ENCODE measurements at regions not wholly inside any gene's neighbourhood (a gene's known extent, or its start where the extent isn't known, plus 50 kb on each side); places are given as distances from the start of the nearest gene placed in this dataset.

DNA sequence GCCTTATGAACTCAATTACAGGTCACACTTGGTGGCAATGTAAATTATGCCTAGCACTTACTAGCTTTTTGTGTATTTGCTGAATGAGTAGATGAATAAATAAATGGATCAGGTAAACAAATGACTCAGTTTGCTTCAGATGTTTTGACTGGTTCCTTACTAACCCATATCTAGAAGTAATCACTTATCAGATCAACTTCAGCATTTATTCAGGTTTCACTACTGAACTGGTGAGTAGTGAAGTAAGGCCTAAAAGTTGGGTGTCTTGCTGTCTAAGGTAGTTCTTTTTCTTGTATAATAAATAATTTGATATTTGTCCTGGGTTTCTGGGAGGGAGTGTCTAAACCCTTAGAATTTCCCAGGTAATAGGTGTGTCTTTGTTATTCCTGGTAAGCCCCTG lies 205.0 kb downstream of the UXS1 start:
- Histone ChIP-seq H3K27ac (no peak overlapping the region), H3K4me1 (ENCODE audit: low read depth, poor library complexity, severe bottlenecking) (no peaks in the 10 kb centered on the region), H3K36me3 (ENCODE audit: insufficient read depth) (no peaks in the 10 kb centered on the region), H4K20me1 (ENCODE audit: insufficient read depth) (no peaks in the 10 kb centered on the region), H3K4me3 (IDR thresholded peaks at IDR 0.05; ENCODE audit: insufficient read depth, low read depth, low read length) (no peak overlapping the region), H3K9ac (no peak overlapping the region), H3K27me3 (ENCODE audit: insufficient read depth, low read depth) (no peaks in the 10 kb centered on the region), H2AFZ (ENCODE audit: low read depth) (no peak overlapping the region), H3K79me2 (ENCODE audit: insufficient read depth, low read depth) (no peaks in the 10 kb centered on the region), H3K4me2 (no peak overlapping the region)
- TF ChIP-seq CTCF (conservative IDR thresholded peaks at IDR 0.05; ENCODE audit: low read depth, low read length) = no peak

- Histone ChIP-seq H3K27ac (no peak overlapping the region), H3K9ac (no peak overlapping the region), H3K4me1 (ENCODE audit: low read depth, poor library complexity, severe bottlenecking) (no peaks in the 10 kb centered on the region), H3K4me2 (no peak overlapping the region), H4K20me1 (ENCODE audit: insufficient read depth) (no peaks in the 10 kb centered on the region), H2AFZ (ENCODE audit: low read depth) (no peak overlapping the region), H3K4me3 (IDR thresholded peaks at IDR 0.05; ENCODE audit: insufficient read depth, low read depth, low read length) (no peak overlapping the region), H3K79me2 (ENCODE audit: insufficient read depth, low read depth) (no peaks in the 10 kb centered on the region), H3K27me3 (ENCODE audit: insufficient read depth, low read depth) (no peaks in the 10 kb centered on the region), H3K36me3 (ENCODE audit: insufficient read depth) (no peaks in the 10 kb centered on the region)
- TF ChIP-seq CTCF (conservative IDR thresholded peaks at IDR 0.05; ENCODE audit: low read depth, low read length) = no peak
Observed at GRCh38 chr2:105977807-105978206, 216.3 kb downstream of the UXS1 start.

- H3K4me1 ChIP-seq (ENCODE audit: low read depth, poor library complexity, severe bottlenecking) = no peaks in the 10 kb centered on the region
- no peak overlapping the region for H2AFZ ChIP-seq (ENCODE audit: low read depth)
- no peaks in the 10 kb centered on the region for H3K36me3 ChIP-seq (ENCODE audit: insufficient read depth)
- H3K27me3 ChIP-seq (ENCODE audit: insufficient read depth, low read depth) = no peaks in the 10 kb centered on the region
- no peak overlapping the region for H3K9ac ChIP-seq
- H3K4me3 ChIP-seq (IDR thresholded peaks at IDR 0.05; ENCODE audit: insufficient read depth, low read depth, low read length) = no peak overlapping the region
- H4K20me1 ChIP-seq (ENCODE audit: insufficient read depth) = no peaks in the 10 kb centered on the region
- H3K27ac ChIP-seq = no peak overlapping the region
- no peak overlapping the region for H3K4me2 ChIP-seq
- no peak for TF ChIP-seq CTCF (conservative IDR thresholded peaks at IDR 0.05; ENCODE audit: low read depth, low read length)
- no peaks in the 10 kb centered on the region for H3K79me2 ChIP-seq (ENCODE audit: insufficient read depth, low read depth)
Observed at GRCh38 chr2:105977212-105977611, 216.9 kb downstream of the UXS1 start.

DNA sequence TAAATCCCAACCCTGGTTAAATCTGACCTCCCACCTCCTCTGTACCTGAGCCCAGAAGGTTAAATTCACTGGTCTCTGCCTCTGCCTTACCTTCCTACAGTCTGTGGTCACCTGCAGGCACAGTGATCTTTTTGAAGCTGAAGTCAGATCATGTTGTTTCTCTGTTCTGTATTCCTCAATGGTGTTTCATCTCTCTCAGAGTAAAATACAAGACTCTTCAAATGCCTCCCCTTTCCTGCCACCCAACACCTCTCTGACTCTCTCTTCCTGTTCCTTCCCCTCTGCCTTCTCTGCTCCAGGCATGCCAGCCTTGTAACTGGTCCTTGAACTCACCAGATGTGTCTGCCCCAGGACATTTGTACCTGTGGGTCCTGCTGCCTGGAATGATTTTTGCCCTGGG lies 219.3 kb downstream of the UXS1 start:
- Histone ChIP-seq H3K4me2 (no peak overlapping the region), H4K20me1 (ENCODE audit: insufficient read depth) (no peaks in the 10 kb centered on the region), H3K36me3 (ENCODE audit: insufficient read depth) (no peaks in the 10 kb centered on the region), H3K27me3 (ENCODE audit: insufficient read depth, low read depth) (no peaks in the 10 kb centered on the region), H2AFZ (ENCODE audit: low read depth) (no peak overlapping the region), H3K9ac (no peak overlapping the region), H3K4me1 (ENCODE audit: low read depth, poor library complexity, severe bottlenecking) (no peaks in the 10 kb centered on the region), H3K4me3 (IDR thresholded peaks at IDR 0.05; ENCODE audit: insufficient read depth, low read depth, low read length) (no peak overlapping the region), H3K27ac (no peak overlapping the region), H3K79me2 (ENCODE audit: insufficient read depth, low read depth) (no peaks in the 10 kb centered on the region)
- TF ChIP-seq CTCF (conservative IDR thresholded peaks at IDR 0.05; ENCODE audit: low read depth, low read length) = no peak

DNA sequence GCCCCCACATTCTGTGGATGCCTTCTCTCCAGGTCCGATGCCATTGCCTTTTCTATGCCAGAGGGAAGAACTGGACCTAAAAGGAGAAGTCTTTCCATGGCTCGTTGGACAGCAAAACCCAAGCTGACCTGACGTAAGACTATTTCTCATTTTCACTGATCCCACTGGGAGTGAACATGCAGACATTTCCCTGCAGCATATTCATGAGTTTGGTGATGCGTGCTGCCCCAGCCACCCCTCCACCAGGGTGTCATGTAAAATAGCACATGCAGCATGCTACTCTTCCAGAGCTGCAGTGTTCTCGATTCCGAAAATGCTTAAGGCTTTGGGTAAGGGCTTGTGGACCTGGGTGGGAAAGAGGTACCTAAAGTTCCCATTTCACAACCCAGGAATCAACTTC lies 221.2 kb downstream of the UXS1 start:
- H3K27ac ChIP-seq = no peak overlapping the region
- no peaks in the 10 kb centered on the region for H4K20me1 ChIP-seq (ENCODE audit: insufficient read depth)
- H3K4me1 ChIP-seq (ENCODE audit: low read depth, poor library complexity, severe bottlenecking) = no peaks in the 10 kb centered on the region
- H3K9ac ChIP-seq = no peak overlapping the region
- H3K36me3 ChIP-seq (ENCODE audit: insufficient read depth) = no peaks in the 10 kb centered on the region
- no peak overlapping the region for H2AFZ ChIP-seq (ENCODE audit: low read depth)
- H3K4me3 ChIP-seq (IDR thresholded peaks at IDR 0.05; ENCODE audit: insufficient read depth, low read depth, low read length) = no peak overlapping the region
- no peak for TF ChIP-seq CTCF (conservative IDR thresholded peaks at IDR 0.05; ENCODE audit: low read depth, low read length)
- H3K4me2 ChIP-seq = no peak overlapping the region
- H3K79me2 ChIP-seq (ENCODE audit: insufficient read depth, low read depth) = no peaks in the 10 kb centered on the region
- no peaks in the 10 kb centered on the region for H3K27me3 ChIP-seq (ENCODE audit: insufficient read depth, low read depth)

Data from KMS-11 (cell line).